ENCODE measurements at regions not wholly inside any gene's neighbourhood (a gene's known extent, or its start where the extent isn't known, plus 50 kb on each side); places are given as distances from the start of the nearest gene placed in this dataset.
A peak's percentile ranks its signal among the peaks of the same experiment; 100 is the strongest.

GRCh38 chr10:71133710-71134686 is 78.4 kb upstream of the UNC5B start:
- Histone ChIP-seq H3K9me3 (ENCODE audit: control insufficient read depth, insufficient read depth, low read depth, low read length) (no peaks in the 10 kb centered on the region), H3K36me3 (ENCODE audit: control insufficient read depth in 2 of 2, insufficient read depth in 1 of 2, low read length in 2 of 2) (no peaks in the 10 kb centered on the region), H3K4me1 (ENCODE audit: control insufficient read depth, insufficient read depth, low read length) (peaks cover 5% of the 10 kb centered on the region), H3K27ac (ENCODE audit: extremely low read depth, low read depth, low read length) (no peak overlapping the region), H3K4me3 (ENCODE audit: low read depth, low read length) (no peak overlapping the region)
- POLR2A ChIA-PET = no interaction called here
- TF ChIP-seq ZXDB (tag by site-specific recombination; IDR thresholded peaks at IDR 0.05) (no peak), ZIC2 (tag by site-specific recombination; IDR thresholded peaks at IDR 0.05) (peak; percentile 73)
- CTCF ChIA-PET = interaction anchor here (1.0 kb wide), 1 partner anchor 8 kb away, joined by 4 read pairs; no protein-coding TSS in a partner anchor

- no peaks in the 10 kb centered on the region for H3K36me3 ChIP-seq (ENCODE audit: control insufficient read depth in 2 of 2, insufficient read depth in 1 of 2, low read length in 2 of 2)
- H3K4me1 ChIP-seq (ENCODE audit: control insufficient read depth, insufficient read depth, low read length) = peaks cover 5% of the 10 kb centered on the region
- H3K4me3 ChIP-seq (ENCODE audit: low read depth, low read length) = no peak overlapping the region
- POLR2A ChIA-PET = no interaction called here
- H3K9me3 ChIP-seq (ENCODE audit: control insufficient read depth, insufficient read depth, low read depth, low read length) = no peaks in the 10 kb centered on the region
- no peak overlapping the region for H3K27ac ChIP-seq (ENCODE audit: extremely low read depth, low read depth, low read length)
- TF ChIP-seq BCL11B (tag by site-specific recombination; IDR thresholded peaks at IDR 0.05; ENCODE audit: low read depth) (no peak), ZNF239 (tag by site-specific recombination; IDR thresholded peaks at IDR 0.05) (no peak), ZNF791 (tag by site-specific recombination; IDR thresholded peaks at IDR 0.05) (no peak), ZNF132 (tag by site-specific recombination; IDR thresholded peaks at IDR 0.05; ENCODE audit: borderline replicate concordance) (no peak), ZNF596 (tag by site-specific recombination; IDR thresholded peaks at IDR 0.05) (no peak), KLF1 (tag by site-specific recombination; IDR thresholded peaks at IDR 0.05) (no peak), ZNF449 (tag by site-specific recombination; IDR thresholded peaks at IDR 0.05) (no peak), ZNF549 (tag by site-specific recombination; IDR thresholded peaks at IDR 0.05) (no peak), ZNF830 (tag by site-specific recombination; IDR thresholded peaks at IDR 0.05; ENCODE audit: low read depth) (no peak)
- CTCF ChIA-PET = interaction anchor here (1.0 kb wide), 1 partner anchor 59 kb away, joined by 3 read pairs; no protein-coding TSS in a partner anchor
Measured at GRCh38 chr10:71134732-71135211, 77.6 kb upstream of the UNC5B start.

GRCh38 chr10:71135236-71135635 is 77.1 kb upstream of the UNC5B start:
- no peaks in the 10 kb centered on the region for H3K36me3 ChIP-seq (ENCODE audit: control insufficient read depth in 2 of 2, insufficient read depth in 1 of 2, low read length in 2 of 2)

More at GRCh38 chr10:71135236-71135635, 77.1 kb upstream of the UNC5B start:
- CTCF ChIA-PET = interaction anchor here (1.0 kb wide), 1 partner anchor 59 kb away, joined by 3 read pairs; no protein-coding TSS in a partner anchor
- no peak for TF ChIP-seq BCL6B (tag by site-specific recombination; IDR thresholded peaks at IDR 0.05)
- POLR2A ChIA-PET = no interaction called here
- Histone ChIP-seq H3K4me3 (ENCODE audit: low read depth, low read length) (no peak overlapping the region), H3K27ac (ENCODE audit: extremely low read depth, low read depth, low read length) (no peak overlapping the region), H3K9me3 (ENCODE audit: control insufficient read depth, insufficient read depth, low read depth, low read length) (no peaks in the 10 kb centered on the region), H3K4me1 (ENCODE audit: control insufficient read depth, insufficient read depth, low read length) (peaks cover 5% of the 10 kb centered on the region)

Measured in HEK293 (cell line).